HG02588 (cell line): ENCODE measurements at regions not wholly inside any gene's neighbourhood (a gene's known extent, or its start where the extent isn't known, plus 50 kb on each side); places are given as distances from the start of the nearest gene placed in this dataset.
"Not testable (repeated sequence)": the region's sequence is repeated elsewhere in the genome, so short reads cannot be mapped to it uniquely, and the experiment has no call there.

ENCODE experiments used
- ATAC-seq: cut with Tn5 transposase; IDR thresholded peaks from one replicate; pipeline ENCODE4 v1.9.1; 2021; ENCODE audit warnings: mild to moderate bottlenecking, moderate library complexity; ENCODE audit not compliant: unreplicated experiment

DNA sequence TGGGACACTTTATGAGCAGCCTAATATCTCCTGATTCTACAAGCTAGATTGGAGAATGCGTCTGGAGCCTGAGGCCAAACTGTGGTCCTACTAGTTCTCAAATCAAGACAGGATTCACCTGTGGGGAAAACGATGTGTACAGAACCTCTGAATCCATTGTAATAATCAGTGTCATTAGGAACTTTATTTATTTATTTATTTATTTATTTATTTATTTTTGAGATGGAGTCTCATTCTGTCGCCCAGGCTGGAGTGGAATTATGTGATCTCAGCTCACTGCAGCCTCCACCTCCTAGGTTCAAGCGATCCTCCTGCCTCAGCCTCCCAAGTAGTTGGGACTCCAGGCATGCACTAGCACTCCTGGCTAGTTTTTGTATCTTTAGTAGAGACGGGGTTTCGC lies 52.6 kb upstream of the KIF26B start:
- ATAC-seq = not testable (repeated sequence)

GRCh38 chr1:245099401-245099800 lies 55.4 kb upstream of the KIF26B start:
- no peak for ATAC-seq

DNA sequence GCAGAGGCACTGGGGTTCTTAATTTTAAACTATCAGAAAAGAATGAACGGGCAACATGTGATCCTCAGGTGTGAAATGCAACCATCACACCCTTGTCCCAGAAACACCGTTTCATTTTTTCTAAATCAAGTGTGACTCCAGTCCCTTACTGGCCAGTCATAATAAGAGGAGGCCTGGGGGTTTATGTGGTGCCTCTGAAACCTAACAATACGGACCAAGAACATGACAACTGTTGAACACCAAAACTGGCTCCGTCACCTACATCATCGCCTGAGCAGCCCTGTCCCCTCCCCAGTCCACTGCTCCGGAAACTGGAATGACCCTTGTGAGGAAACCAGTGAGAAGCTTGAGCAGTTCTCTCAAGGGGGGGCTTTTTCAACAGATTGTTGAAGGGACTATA lies 55.9 kb upstream of the KIF26B start:
- ATAC-seq = no peak

DNA sequence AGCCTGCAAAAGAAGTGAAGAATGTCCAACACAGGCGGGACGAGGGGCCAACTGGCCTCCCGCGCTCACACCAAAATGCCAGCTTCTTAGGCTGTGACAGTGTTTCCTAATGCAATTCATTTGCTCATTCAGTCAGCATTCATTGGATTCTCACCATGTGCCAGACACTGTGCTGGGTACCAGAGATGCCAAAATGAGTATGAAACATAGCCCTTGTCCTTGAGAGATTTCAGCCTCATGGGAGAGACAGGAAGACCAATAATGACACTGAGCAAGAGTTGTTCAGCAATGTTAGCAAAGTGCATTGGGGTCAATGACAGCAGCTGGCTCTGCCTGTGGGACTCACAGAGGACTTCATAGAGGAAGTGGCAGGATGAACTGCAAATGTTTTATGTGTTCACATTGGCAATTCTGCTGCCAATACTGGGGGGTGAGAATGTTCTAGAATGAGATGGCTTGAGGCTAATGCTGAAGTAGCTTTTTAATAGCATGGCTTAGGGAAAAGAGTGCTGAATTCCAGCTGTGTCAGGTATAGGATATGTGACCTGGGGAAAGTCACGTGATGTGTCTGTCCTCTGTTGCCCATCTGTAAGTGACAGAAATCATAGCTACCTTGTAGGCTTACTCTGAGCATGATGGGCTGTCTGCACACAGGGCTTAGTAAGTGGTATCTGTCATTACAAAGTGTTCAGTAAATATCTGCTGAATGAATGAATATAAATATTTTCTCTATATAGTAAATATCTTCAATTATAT lies 58.3 kb upstream of the KIF26B start:
- no peak for ATAC-seq

DNA sequence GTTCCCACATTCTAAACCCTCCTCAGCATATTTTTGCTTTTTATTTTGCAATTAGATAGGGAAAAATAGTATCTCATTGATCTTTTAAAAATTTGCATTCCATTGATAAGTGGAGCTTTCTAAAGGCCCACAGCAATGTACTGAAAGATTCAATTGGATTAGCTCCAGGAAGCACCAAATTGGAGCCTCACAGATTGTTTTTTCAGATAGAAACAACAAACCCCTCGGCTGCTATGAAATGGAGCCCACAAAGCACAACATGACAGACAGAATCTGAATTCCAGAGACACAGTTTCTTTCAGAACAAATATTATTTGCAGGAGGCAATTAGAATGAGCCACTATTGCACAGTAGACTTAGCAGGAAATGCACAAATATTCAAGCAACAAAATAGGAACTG lies 58.9 kb upstream of the KIF26B start:
- ATAC-seq = no peak

DNA sequence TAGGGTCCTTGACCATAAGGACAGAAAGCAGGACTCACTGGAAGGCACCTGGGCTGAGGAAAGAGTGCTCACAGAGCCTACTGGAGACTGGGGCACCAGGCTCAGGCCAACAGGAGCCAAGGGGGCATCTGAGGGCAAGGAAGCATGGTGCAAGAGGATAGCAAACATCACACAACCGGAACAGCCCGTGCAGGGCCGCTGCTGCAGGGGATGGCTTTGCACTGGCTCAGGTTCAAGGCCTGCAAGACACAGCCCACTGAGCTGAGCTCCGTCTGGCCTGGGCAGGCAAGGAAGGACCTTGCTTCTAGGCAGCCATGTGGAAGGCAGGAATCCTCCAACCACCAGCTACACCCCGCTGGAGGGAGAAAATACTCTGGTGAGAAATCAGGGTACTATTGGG lies 59.8 kb upstream of the KIF26B start:
- no peak for ATAC-seq

DNA sequence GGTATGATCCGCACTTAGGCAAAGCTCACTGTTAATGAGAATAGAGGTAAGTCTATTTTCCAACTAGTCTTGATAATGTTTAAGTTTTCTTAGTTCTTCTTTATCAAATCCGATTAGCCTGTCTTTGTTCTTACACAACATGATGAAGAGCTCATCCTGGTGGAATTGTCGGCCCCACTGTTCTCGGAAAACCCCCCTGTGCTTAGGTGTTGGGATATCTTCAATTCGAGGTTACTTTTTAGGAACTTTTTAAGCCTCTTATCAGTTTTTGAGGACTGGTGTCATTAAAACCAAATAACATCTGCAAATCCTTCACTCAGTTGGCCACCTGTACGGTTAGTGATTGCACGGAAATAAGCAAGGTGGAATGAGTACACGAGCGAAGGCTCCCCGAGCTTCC lies 60.7 kb upstream of the KIF26B start:
- ATAC-seq = no peak

DNA sequence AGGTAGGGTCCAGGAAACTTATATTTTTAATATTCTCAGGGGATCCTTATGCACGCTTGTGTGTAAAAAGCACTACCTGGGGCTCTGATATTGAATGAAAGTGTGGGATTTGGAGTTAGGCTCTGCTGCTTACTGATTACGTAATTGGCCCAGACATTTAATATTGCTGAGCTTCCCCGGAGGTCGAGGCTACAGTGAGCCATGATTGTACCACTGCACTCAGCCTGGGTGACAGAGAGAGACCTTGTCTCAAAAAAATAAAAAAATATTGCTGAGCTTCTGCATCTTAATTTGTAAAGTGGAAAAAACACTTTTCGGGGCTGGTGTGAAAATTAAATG lies 62.2 kb upstream of the KIF26B start:
- no peak for ATAC-seq

GRCh38 chr1:245091818-245092637 lies 62.8 kb upstream of the KIF26B start:
- no peak for ATAC-seq

GRCh38 chr1:245091171-245091621 lies 63.6 kb upstream of the KIF26B start:
- ATAC-seq = no peak

DNA sequence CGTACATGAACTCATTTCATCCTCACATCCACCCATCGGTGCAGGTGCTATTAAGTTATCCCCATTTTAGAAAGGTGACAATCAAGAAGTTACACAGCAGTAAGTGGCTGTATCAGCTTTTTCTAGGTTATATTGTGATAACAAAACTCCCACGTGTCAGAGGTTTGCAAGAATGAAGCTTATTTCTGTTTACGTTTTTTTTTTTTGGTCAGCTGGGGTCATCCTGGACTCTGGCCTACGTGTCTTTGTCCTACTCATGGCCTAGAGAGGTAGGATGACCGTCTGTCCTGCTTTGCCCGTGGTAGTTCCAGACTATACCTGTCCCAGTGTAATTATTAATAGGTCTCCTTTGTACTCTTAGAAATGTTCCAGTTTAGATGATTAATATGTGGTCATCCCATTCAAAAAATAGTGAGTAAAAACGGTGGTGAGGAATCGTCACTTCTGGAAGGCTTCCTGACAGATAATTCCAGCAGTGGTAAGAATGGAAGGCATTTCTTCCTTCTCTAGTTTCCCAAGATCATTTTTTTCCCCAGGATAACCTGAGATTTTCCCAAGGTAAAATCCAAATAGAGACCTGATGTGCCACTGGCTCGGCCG lies 64.2 kb upstream of the KIF26B start:
- ATAC-seq = no peak

GRCh38 chr1:245087723-245088122 lies 67.1 kb upstream of the KIF26B start:
- no peak for ATAC-seq

DNA sequence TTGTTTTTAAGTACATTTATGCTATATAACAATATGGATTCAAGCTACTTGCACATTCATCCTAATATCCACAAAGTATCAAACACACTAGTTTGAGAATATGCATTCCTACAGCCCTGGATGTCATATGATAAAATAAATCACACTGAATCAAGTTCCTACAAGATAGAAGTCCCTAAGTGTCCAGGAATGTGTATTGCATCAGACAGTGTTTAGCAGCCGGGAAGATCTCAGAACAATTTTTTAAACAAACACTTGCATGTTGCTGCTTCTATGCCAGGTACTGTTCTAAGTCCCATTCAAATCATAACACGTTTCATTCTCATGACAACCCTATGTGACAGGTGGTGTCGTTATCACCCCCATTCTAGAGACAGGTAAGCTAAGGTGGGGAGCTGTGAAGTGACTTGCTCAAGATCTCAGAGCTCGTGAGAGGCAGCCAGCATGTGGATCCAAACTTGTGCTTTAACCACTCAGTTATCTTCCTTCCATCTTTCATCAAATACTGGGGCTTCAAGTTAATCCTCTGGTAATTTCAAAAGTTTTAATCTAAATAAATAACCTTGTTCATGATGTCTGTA lies 68.3 kb upstream of the KIF26B start:
- ATAC-seq = no peak

DNA sequence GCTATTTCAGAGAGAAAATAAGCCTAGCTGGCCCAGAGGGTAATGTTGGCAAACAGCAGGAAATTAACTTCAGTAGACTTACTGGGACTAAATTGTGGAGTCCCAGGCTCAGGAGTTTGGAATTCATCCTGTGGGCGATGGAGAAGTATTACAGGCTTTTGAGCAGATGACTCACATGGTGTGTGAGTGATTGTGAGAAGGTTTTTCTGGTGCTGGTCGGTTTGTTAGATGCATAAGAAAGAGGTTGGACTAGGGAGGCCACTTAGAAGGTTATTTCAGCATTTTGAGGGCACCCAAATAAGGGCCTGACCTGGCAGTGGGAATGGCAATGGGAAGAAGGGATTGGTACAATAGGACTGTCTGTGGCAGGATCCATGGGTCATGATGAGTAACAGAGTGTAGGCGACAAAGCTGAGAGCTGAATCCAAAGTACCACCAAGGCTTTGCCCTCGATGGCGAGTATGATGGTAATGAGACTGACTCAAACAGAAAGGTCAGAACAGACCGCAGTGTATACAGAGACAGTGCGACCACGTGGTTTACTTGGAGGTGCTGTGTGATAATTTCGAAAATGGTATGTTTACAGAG lies 69.2 kb upstream of the KIF26B start:
- no peak for ATAC-seq

DNA sequence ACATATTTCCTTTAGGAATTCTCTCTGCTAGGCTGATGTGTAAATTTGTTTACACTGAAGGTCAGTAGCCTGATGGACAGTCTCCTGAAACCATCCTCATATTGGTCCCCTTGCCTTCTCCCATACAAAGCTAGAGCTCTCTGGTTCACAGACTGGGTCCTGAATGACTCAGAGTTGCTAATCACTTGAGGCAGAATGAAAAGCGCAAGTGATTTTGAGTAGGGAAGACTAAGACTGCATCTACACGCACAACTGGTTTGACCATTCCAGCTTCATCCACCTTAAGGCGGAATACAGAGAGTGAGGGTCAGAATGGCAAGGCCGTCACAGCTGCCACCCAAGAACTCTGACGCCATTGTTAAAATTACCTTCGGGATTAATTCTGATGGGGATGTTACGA lies 70.2 kb upstream of the KIF26B start:
- no peak for ATAC-seq

DNA sequence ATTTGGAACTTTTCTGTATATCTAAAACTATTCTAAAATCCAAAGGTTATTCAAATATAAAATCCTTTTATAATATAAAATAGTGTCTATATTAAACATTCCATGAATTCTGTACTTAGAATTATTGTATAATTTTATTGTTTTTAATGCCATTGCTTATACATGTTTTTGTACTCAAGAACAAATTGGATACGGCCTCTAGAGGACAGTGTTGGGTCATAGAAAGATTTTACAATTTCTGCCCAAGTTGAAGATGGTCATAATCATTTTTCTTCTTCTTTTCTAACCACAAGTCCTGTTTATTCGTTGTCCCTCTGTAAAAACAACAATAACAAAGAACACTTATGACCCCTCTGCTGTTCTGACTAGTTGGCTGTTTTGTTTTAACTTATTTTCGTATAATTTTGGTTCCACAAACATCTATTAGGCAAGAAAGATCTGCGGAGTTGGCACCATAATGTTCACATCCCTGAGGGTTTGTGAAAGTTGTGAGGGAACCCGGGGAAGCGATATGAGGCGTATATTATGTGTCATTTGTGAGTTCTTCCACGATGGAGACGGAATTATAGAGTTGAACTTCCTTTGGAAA lies 75.7 kb upstream of the KIF26B start:
- no peak for ATAC-seq

- ATAC-seq = no peak
Observed at GRCh38 chr1:245074898-245075297, 79.9 kb upstream of the KIF26B start.

GRCh38 chr1:245074232-245074747 lies 80.5 kb upstream of the KIF26B start:
- no peak for ATAC-seq

DNA sequence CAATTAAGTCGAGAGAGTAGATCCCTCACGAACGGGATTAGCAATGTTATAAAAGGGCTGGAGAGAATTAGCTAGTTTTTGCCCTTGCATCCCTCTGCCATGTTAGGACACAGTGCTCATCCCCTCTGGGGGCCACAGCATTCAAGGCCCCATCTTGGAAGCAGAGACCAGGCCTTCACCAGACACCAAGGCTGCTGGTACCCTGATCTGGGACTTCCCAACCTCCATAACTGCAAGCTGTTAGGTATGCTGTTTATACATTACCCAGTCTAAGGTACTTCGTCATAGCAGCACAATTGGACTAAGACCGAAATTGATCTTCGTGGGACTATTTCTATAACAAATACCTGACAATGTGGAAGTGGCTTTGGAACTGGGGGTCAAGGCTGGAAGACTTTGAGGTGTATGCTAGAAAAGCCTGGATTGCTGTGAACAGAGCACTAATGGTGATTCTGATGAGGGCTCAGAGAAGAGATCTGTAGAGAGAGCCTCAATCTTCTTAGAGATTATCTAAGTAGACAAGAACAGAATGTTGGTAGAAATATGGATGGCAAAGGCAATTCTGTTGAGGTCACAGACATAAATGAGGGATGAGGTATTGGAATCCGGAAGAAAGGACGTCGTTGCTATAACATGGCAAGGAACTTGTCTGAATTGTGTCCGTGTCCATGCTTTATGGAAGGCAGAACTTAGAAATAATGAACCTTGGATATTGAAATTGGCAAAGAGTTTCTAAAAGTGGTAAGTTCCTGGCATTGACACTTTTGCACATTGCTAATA lies 83.8 kb upstream of the KIF26B start:
- ATAC-seq = no peak

GRCh38 chr1:245067257-245067656 lies 87.5 kb upstream of the KIF26B start:
- ATAC-seq = no peak
